Muscle of arm (tissue), 1 donor: ENCODE measurements at regions not wholly inside any gene's neighbourhood (a gene's known extent, or its start where the extent isn't known, plus 50 kb on each side); places are given as distances from the start of the nearest gene placed in this dataset.

Experiments
- DNase-seq: peaks from one replicate; pipeline ENCODE4 v3.0.0-alpha.2; 2013

GRCh38 chr10:43002596-43002995, 74.3 kb upstream of the RET start:
- no peak for DNase-seq

GRCh38 chr10:43006490-43006889, 70.4 kb upstream of the RET start:
- no peak for DNase-seq

GRCh38 chr10:43012578-43012977, 64.3 kb upstream of the RET start:
- DNase-seq, result no peak

GRCh38 chr10:43013065-43013464, 63.8 kb upstream of the RET start:
- no peak for DNase-seq

DNA sequence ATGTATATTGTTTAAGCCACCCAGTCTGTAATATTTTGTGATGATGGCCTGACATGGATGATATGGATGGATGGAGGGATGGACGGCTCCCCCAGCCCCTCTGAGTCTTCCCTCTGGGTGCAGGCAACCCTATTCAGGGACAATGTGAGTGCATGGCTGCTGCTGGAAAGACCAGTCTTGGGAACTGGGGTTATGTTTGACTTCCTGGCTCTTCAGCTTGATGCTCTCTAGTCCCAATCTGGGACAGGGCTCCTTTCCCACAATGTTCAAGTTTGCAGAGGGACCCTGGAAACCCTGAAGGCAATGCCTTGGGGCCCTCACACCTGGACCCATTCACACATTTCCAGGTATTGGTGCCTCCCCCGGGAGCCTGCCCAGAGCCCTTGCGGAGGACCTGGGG, 52.3 kb upstream of the RET start:
- no peak for DNase-seq

GRCh38 chr10:43024942-43025700, 51.7 kb upstream of the RET start:
- no peak for DNase-seq

- DNase-seq, result no peak
These were observed 50.6 kb upstream of the RET start for GRCh38 chr10:43026039-43026973.
